Pulmonary artery endothelial cell (primary cell): ENCODE measurements at regions not wholly inside any gene's neighbourhood (a gene's known extent, or its start where the extent isn't known, plus 50 kb on each side); places are given as distances from the start of the nearest gene placed in this dataset.

Experiments
- DNase-seq: peaks from one replicate; pipeline ENCODE4 v3.0.0-alpha.2; 2011; ENCODE audit warnings: low read depth, low spot score

- DNase-seq: no peak
Measured at GRCh38 chr2:217656316-217656715, 346.5 kb downstream of the TNS1 start.

DNA sequence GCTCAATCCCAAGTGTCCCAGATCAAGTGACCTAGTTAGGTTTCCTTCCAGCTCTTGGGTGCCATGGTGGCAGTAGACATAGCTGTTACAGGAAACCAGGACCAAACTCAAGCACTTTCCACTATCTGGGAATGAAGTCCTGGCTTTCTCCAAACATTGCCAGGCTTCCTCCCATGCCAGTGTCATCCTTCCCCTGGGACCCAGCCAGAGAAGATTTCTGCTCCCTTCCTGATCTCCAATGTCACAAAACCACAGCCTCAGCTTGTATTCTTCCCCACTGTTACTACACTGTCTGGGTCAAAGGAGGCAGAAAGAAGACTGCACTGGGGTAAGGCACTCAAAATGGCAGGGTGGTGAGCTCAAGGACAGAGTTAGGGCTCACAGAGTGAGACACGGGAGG lies 347.1 kb downstream of the TNS1 start:
- DNase-seq: no peak

GRCh38 chr2:217654168-217654567 lies 348.6 kb downstream of the TNS1 start:
- no peak for DNase-seq

DNA sequence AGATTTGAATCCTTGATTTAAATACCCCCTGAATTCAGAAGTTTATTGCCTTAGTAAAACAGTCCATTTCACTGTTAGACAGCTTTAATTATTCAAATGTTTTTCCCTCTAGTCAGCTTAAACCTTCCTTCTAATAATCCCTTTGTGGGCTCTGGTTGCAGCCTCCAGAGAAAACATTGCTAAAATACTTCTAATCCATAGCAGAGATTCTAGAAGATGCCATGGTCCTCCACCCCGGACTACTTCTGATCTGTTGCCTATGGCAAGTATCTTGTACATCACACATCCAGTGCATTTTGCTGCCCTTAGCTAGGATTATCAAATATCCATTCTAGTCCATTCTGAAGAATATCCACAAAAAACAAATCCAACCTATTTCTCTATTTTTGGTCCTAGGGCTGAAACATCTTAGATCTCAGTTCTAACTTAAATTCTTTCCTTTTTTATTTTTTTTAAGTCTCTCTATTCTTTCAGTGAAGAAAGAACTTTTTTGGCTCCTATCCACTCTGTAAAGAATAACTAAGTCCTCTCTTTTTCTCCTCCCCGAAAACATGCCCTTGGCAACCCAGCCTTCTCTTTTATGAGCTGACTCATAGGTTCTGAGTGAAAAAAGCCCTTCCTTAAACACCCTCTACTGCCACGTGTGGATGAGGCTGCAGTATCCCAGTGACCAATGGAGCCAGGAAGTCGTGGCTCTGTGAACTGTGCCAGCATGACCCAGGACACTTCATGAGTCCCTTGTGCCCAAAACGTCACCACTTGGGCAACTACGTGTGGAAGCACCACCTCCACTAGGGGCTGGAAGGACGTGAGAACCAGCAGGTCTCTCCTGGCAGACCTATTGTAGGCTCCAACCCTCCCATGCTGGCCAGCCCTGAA lies 349.8 kb downstream of the TNS1 start:
- no peak for DNase-seq

DNA sequence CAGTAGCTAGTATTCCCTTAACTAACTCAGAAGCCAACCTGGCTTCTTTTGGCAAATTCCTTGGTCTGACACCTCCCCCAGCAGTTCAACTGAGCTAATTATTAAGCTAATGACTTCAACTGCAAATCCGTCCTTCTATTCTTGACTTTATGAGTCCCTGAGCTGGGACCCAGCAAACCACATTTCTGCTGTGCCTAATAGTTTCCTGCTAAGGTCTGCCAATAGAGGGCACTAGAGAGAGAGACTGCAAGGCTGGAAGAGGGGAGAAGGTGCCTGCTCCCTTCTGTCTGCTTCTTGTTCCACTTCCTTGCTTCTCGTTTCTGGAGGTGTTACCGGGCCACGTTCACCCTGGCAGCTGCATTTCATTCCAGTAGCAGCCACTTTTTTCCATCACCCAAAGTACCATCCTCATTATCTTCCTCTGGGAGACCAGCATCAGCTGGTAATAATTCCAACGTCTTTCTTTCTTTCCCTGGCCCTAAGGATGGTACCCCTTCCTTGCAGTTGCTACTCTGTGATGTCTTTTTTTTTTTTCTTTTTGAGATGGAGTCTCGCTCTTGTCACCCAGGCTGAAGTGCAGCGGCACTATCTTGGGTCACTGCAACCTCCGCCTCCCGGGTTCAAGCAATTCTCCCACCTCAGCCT lies 352.0 kb downstream of the TNS1 start:
- DNase-seq: no peak

DNA sequence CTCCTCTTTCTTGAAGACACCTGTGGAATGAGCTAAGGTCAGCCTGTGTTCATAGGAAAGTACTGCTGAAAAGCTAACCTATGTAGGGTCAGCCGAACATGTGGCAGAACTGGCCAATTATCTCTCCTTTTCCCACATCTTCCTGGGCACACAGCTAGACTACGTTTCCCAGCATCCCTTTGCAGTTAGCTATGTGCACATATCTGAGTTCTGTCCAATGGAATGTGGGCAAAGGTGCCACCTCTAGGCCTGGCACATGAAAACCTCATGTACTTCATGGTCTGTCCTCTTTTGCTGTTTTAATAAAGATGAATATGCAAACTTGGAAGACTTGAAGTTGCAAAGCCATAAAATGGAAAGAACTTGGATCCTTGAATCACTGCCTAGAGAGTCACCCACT lies 352.6 kb downstream of the TNS1 start:
- DNase-seq: no peak

- DNase-seq: no peak
Measured at GRCh38 chr2:217647925-217648324, 354.9 kb downstream of the TNS1 start.

DNA sequence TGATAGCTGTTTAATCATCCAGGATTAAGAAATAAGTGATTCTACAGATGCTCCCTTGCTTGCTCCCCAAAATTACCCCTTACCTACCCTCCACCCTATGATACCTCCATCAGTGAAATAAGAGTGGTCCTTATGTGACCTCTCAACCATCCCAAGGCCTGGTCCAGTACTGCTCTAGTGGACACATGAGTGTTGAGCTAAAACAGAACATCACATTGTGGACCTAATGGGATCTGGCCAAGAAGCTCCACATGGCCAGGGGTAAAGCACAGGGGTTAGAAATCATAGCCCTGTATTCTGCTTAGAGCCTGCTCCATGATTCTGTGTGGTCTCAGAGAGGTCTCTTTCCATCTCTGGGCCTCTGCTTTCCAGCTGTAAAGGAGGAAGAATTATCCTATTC lies 355.6 kb downstream of the TNS1 start:
- DNase-seq: no peak

DNA sequence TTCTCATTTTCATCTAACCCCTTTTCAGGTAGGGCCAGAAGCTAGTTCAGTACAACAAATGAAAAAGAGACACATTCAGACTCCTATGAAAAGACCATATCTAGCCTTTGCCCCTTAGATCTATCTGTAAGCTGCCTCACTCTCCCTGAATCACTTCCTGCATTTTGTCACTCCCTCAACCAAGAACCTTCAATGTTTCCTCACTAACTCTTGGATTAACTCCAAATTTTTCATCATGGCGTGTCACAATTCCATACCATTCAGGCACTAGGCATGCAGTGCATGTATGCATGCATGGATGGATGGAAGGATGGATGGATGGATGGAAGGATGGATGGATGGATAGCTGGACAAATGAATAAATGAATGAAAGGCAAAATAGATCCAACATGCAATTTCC lies 356.9 kb downstream of the TNS1 start:
- no peak for DNase-seq

GRCh38 chr2:217643789-217644301 lies 358.9 kb downstream of the TNS1 start:
- DNase-seq: no peak

DNA sequence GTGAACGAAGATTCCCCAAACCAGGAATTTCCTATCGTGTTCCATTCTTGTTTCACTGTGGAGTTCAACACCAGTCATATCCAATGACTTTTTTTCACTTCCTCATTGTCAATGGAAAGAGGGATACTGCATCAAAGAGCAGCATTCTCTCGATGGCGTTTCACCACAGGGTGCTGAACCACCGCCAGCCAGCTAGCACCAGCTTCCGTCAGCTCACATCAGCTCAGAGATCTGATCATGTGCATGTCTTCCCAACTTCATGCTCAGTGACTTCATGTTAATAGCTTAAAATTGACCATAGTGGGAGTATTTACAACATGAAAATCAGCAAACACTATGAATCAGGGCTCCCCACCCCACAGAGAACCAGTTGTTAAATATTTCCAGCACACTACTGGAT lies 359.9 kb downstream of the TNS1 start:
- DNase-seq: no peak

- no peak for DNase-seq
Measured at GRCh38 chr2:217641960-217642359, 360.8 kb downstream of the TNS1 start.

GRCh38 chr2:217639481-217639880 lies 363.3 kb downstream of the TNS1 start:
- DNase-seq: no peak

GRCh38 chr2:217638533-217638932 lies 364.3 kb downstream of the TNS1 start:
- no peak for DNase-seq

GRCh38 chr2:217638031-217638430 lies 364.8 kb downstream of the TNS1 start:
- DNase-seq: no peak

- no peak for DNase-seq
Measured at GRCh38 chr2:217636991-217637561, 365.7 kb downstream of the TNS1 start.

GRCh38 chr2:217636578-217636977 lies 366.2 kb downstream of the TNS1 start:
- DNase-seq: no peak

- no peak for DNase-seq
Measured at GRCh38 chr2:217634871-217635270, 367.9 kb downstream of the TNS1 start.

- no peak for DNase-seq
Measured at GRCh38 chr2:217632043-217632442, 370.8 kb downstream of the TNS1 start.

GRCh38 chr2:217631115-217631514 lies 371.7 kb downstream of the TNS1 start:
- DNase-seq: no peak

- DNase-seq: no peak
Measured at GRCh38 chr2:217629347-217629746, 373.4 kb downstream of the TNS1 start.

GRCh38 chr2:217628061-217628460 lies 374.7 kb downstream of the TNS1 start:
- DNase-seq: no peak
